Keratinocyte (primary cell): ENCODE measurements at regions not wholly inside any gene's neighbourhood (a gene's known extent, or its start where the extent isn't known, plus 50 kb on each side); places are given as distances from the start of the nearest gene placed in this dataset.

Experiments
- DNase-seq: peaks from one replicate; pipeline ENCODE4 v3.0.0-alpha.2; 2011; ENCODE audit warnings: low read depth, missing footprints, low spot score
- FAIRE-seq: peaks from 2 replicates; lab custom pipeline; 2011; peaks lifted over from hg19 to GRCh38; lab: Jason Lieb, UNC
- H2AFZ ChIP-seq: 2 replicates; pipeline ENCODE4 v1.6.0; 2012; ENCODE audit warnings: low read length, control low read depth, inconsistent platforms; ENCODE audit not compliant: control insufficient read depth
- H3K27ac ChIP-seq: 2 replicates; pipeline ENCODE4 v1.5.1; 2011; ENCODE audit warnings: low read length; ENCODE audit not compliant: control insufficient read depth, insufficient read depth
- H3K27me3 ChIP-seq: 3 replicates; pipeline ENCODE4 v1.6.0; 2011; ENCODE audit warnings: low read length; ENCODE audit not compliant: control insufficient read depth, insufficient read depth; ENCODE audit errors: extremely low read depth
- H3K36me3 ChIP-seq, 2 experiments: 2 replicates in 1 of 2; 3 replicates in 1 of 2; pipeline ENCODE4 v1.5.1; 2011; ENCODE audit warnings: low read length in 2 of 2, mild to moderate bottlenecking in 1 of 2; ENCODE audit not compliant: control insufficient read depth in 2 of 2, insufficient read depth in 2 of 2; ENCODE audit errors: extremely low read depth in 1 of 2
- H3K4me1 ChIP-seq: 3 replicates; pipeline ENCODE4 v1.5.1; 2011; ENCODE audit warnings: low read length; ENCODE audit not compliant: control insufficient read depth, insufficient read depth; ENCODE audit errors: extremely low read depth
- H3K4me2 ChIP-seq: 3 replicates; pipeline ENCODE4 v1.6.0; 2011; ENCODE audit warnings: low read depth, low read length; ENCODE audit not compliant: control insufficient read depth, insufficient read depth; ENCODE audit errors: extremely low read depth
- H3K4me3 ChIP-seq, 3 experiments: fragments of 200-600 bp in 1 of 3; sonication (generic) in 1 of 3; 2 replicates in 2 of 3; 3 replicates in 1 of 3; pipeline ENCODE4 v1.5.1; 2011 to 2016; ENCODE audit warnings: low read length in 3 of 3, mild to moderate bottlenecking in 3 of 3, control low read depth in 2 of 3, inconsistent platforms in 1 of 3, low read depth in 1 of 3, mixed read lengths in 1 of 3, mixed run types in 1 of 3, moderate library complexity in 1 of 3; ENCODE audit not compliant: control insufficient read depth in 2 of 3, insufficient read depth in 2 of 3; ENCODE audit errors: extremely low read depth in 1 of 3
- H3K79me2 ChIP-seq: 2 replicates; pipeline ENCODE4 v1.6.0; 2012; ENCODE audit warnings: low read length; ENCODE audit not compliant: control insufficient read depth, insufficient read depth
- H3K9ac ChIP-seq: 3 replicates; pipeline ENCODE4 v1.6.0; 2011; ENCODE audit warnings: low read length; ENCODE audit not compliant: control insufficient read depth, insufficient read depth; ENCODE audit errors: extremely low read depth
- H3K9me1 ChIP-seq: 3 replicates; pipeline ENCODE4 v1.6.0; 2011; ENCODE audit warnings: low read length; ENCODE audit not compliant: control insufficient read depth, insufficient read depth; ENCODE audit errors: extremely low read depth
- H3K9me3 ChIP-seq: 2 replicates; pipeline ENCODE4 v1.5.1; 2012; ENCODE audit warnings: low read depth, low read length; ENCODE audit not compliant: control insufficient read depth
- H4K20me1 ChIP-seq: 3 replicates; pipeline ENCODE4 v1.6.0; 2011; ENCODE audit warnings: low read length; ENCODE audit not compliant: control insufficient read depth, insufficient read depth; ENCODE audit errors: extremely low read depth
- CTCF ChIP-seq, 3 experiments: IDR thresholded peaks in 1 of 3; conservative IDR thresholded peaks in 1 of 3; optimal IDR thresholded peaks in 1 of 3; 2 replicates in 2 of 3; 3 replicates in 1 of 3; pipeline versions ENCODE3 to v1.5.1; 2011; ENCODE audit warnings: low read length in 3 of 3, mild to moderate bottlenecking in 3 of 3, moderate library complexity in 2 of 3, control low read depth in 1 of 3, inconsistent platforms in 1 of 3; ENCODE audit not compliant: insufficient read depth in 2 of 3; ENCODE audit errors: extremely low read depth in 1 of 3
- EZH2 ChIP-seq: IDR thresholded peaks from one replicate; pipeline ENCODE4 v1.6.1; 2012; ENCODE audit warnings: inconsistent platforms, mild to moderate bottlenecking, low read length, moderate library complexity
- dilution Hi-C: fragments of 300-500 bp; cut with MboI; formaldehyde crosslinking; loops from one replicate; pipeline ENCODE4 v1.7.0; 2020; ENCODE audit warnings: low sequenced_read_pairs; ENCODE audit not compliant: extremely low pct_ligation_motif_present

- Histone ChIP-seq H4K20me1 (no peaks in the 10 kb centered on the region), H3K27ac (no peak overlapping the region), H3K4me1 (no peaks in the 10 kb centered on the region), H3K36me3 (no peaks in the 10 kb centered on the region), H3K9ac (no peak overlapping the region), H3K9me1 (no peaks in the 10 kb centered on the region), H2AFZ (no peak overlapping the region), H3K79me2 (no peaks in the 10 kb centered on the region), H3K4me3 (no peak overlapping the region), H3K4me2 (no peak overlapping the region), H3K27me3 (no peaks in the 10 kb centered on the region), H3K9me3 (no peaks in the 10 kb centered on the region)
- dilution Hi-C loops, result no loop called here
- FAIRE-seq (no peak), DNase-seq (no peak)
- TF ChIP-seq EZH2, result no peak
- TF ChIP-seq CTCF (optimal IDR thresholded peaks at IDR 0.05 in 1 of 3, IDR thresholded peaks at IDR 0.05 in 1 of 3, conservative IDR thresholded peaks at IDR 0.05 in 1 of 3; ENCODE audit: extremely low read depth in 1 of 3, insufficient read depth in 2 of 3, low read length in 3 of 3), result no peak
Observed at GRCh38 chr1:193372553-193372952, 186.1 kb upstream of the B3GALT2 start.

- peak; percentile 29 for FAIRE-seq
- H3K4me2 ChIP-seq, result peak overlapping the region; percentile 61
- H3K9ac ChIP-seq, result no peak overlapping the region
- DNase-seq, result no peak
- no peaks in the 10 kb centered on the region for H3K36me3 ChIP-seq
- H3K4me1 ChIP-seq, result no peaks in the 10 kb centered on the region
- no peak for TF ChIP-seq EZH2
- no peak for TF ChIP-seq CTCF (optimal IDR thresholded peaks at IDR 0.05 in 1 of 3, IDR thresholded peaks at IDR 0.05 in 1 of 3, conservative IDR thresholded peaks at IDR 0.05 in 1 of 3; ENCODE audit: extremely low read depth in 1 of 3, insufficient read depth in 2 of 3, low read length in 3 of 3)
- H4K20me1 ChIP-seq, result no peaks in the 10 kb centered on the region
- H3K27me3 ChIP-seq, result no peaks in the 10 kb centered on the region
- no peaks in the 10 kb centered on the region for H3K9me3 ChIP-seq
- no peaks in the 10 kb centered on the region for H3K79me2 ChIP-seq
- H3K27ac ChIP-seq, result no peak overlapping the region
- dilution Hi-C loops, result no loop called here
- no peaks in the 10 kb centered on the region for H3K9me1 ChIP-seq
- peak overlapping the region; percentile 76 for H2AFZ ChIP-seq
- H3K4me3 ChIP-seq, result no peak overlapping the region
Observed at GRCh38 chr1:193368302-193368701, 181.9 kb upstream of the B3GALT2 start.
